ENCODE measurements at regions not wholly inside any gene's neighbourhood (a gene's known extent, or its start where the extent isn't known, plus 50 kb on each side); places are given as distances from the start of the nearest gene placed in this dataset.

DNA sequence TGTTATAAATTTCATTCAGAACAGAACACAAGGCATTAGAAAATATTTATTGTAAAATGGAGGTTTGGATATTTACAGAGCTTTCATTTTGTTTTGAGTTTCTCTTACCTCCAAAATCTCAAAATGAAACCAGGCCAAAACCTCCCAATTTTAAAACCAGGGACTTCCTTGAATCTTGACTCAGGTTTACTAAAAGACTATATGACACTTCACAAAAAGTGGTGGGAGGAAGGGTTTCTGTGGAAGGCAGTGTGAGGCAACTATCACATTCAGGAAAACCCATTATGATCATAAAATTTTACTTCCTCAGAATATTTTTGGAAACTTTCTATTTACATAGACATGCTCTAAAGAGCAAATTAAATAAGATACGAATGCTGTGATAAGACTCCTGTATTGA is 205.8 kb upstream of the EOMES start:
- Mint-ChIP-seq H3K4me3 (no peak overlapping the region), H3K36me3 (ENCODE audit: low read depth) (no peaks in the 10 kb centered on the region), H3K27ac (no peak overlapping the region), H3K4me1 (peaks cover 23% of the 10 kb centered on the region), H3K9me3 (no peaks in the 10 kb centered on the region), H3K27me3 (no peaks in the 10 kb centered on the region)
- DNase-seq, result no peak
- ChIA-PET CTCF (interaction anchor here (1.3 kb wide), 1 partner anchor 216 kb away, joined by 3 read pairs; no protein-coding TSS in a partner anchor), POLR2A (interaction anchor here (1.1 to 1.4 kb wide), 2 partner anchors 67 to 206 kb away, joined by 3 to 4 read pairs; partner anchors contain the start of gene EOMES)

DNA sequence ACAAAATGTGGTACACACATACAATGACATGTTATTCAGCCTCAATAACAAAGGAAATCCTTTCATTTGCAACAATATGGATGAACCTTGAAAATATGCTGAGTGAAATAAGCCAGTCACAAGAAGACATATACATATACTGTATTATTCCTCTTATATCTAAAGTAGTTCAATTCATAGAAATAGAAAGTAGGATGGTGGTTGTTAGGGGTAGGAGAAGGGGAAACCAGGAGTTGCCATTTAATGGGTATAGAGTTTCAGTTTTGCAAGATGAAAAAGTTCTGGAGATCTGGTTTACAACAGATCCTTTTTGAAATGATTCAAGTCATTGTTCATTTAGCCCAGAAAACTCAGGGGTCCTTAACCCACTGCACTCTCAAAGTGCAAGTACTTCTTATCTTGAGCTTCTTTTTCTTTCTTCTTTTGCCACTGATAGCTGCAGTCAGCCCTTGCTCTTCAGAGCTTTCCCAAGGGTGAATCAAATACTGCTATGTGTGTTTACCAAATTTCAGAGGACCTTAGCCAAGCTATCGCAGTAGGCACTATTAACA is 208.0 kb upstream of the EOMES start:
- no peak for DNase-seq
- Mint-ChIP-seq H3K4me3 (no peak overlapping the region), H3K27ac (no peak overlapping the region), H3K9me3 (no peaks in the 10 kb centered on the region), H3K27me3 (no peaks in the 10 kb centered on the region), H3K36me3 (ENCODE audit: low read depth) (no peaks in the 10 kb centered on the region), H3K4me1 (peaks cover 15% of the 10 kb centered on the region)
- ChIA-PET CTCF (no interaction called here), POLR2A (no interaction called here)

DNA sequence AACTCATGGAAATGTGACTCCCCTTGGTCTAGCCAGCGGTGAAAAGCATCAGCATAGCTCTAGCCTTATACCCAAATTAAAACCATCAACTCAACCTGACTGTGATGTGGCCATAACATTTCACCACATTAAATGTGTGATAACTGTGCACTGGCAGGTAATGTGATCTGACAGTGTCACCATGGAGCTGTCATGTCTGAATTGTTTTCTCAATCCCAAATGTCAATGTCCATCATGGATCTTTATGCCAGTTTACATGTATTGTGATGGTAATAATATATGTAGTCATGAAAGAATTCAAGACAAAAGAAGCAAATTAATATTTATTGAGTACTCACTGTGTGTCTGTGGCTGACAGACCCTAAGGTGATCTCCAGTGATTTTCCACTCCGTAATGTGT is 213.4 kb upstream of the EOMES start:
- Mint-ChIP-seq H3K27ac (no peak overlapping the region), H3K9me3 (no peaks in the 10 kb centered on the region), H3K4me1 (peaks cover 1% of the 10 kb centered on the region), H3K27me3 (no peaks in the 10 kb centered on the region), H3K36me3 (ENCODE audit: low read depth) (no peaks in the 10 kb centered on the region), H3K4me3 (no peak overlapping the region)
- no peak for DNase-seq
- CTCF ChIA-PET, result no interaction called here
- POLR2A ChIA-PET, result no interaction called here

DNA sequence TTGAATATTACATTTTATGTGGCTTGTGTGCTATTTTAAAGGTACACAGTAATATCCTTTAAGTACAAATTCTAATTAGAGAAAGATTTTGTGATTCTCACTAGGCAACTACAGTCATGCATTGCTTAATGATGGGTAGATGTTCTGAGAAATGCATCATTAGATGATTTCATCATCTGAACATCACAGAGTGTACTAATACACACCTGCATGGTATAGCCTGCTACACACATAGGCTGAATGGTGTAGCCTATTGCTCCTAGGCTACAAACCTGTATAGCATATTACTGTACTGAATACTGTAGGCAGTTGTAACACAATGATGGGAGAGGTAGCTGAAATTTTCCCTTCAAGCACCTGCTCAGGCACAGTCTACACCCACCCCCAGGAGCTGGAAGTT is 217.4 kb upstream of the EOMES start:
- ChIA-PET POLR2A (no interaction called here), CTCF (no interaction called here)

DNA sequence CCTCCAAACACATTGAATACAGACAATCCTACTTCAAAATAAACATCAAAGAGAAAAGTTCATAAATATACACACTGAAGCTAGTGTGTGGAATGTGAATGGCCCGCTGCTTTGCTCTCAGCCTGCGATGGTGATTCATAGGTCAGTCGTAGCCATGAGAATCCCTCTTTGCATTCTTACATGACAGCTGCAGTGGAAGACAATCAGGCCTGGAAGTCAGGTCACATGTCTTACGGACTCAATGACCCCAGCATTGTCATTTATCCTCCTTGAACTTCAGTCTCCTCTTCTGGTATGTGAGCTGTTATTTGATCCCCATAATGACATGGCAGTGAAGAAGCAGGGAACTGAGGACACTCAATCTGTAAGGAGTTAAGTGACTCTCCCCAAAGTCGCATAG is 217.8 kb upstream of the EOMES start:
- POLR2A ChIA-PET, result no interaction called here
- DNase-seq, result no peak
- Mint-ChIP-seq H3K36me3 (ENCODE audit: low read depth) (no peaks in the 10 kb centered on the region), H3K4me3 (no peak overlapping the region), H3K27me3 (no peaks in the 10 kb centered on the region), H3K4me1 (peaks cover 1% of the 10 kb centered on the region), H3K9me3 (no peaks in the 10 kb centered on the region), H3K27ac (no peak overlapping the region)
- CTCF ChIA-PET, result no interaction called here

More for the DNA sequence above, 217.4 kb upstream of the EOMES start:
- Mint-ChIP-seq H3K4me3 (no peak overlapping the region), H3K27me3 (no peaks in the 10 kb centered on the region), H3K36me3 (ENCODE audit: low read depth) (no peaks in the 10 kb centered on the region), H3K9me3 (no peaks in the 10 kb centered on the region), H3K27ac (no peak overlapping the region), H3K4me1 (peaks cover 1% of the 10 kb centered on the region)
- DNase-seq, result no peak

DNA sequence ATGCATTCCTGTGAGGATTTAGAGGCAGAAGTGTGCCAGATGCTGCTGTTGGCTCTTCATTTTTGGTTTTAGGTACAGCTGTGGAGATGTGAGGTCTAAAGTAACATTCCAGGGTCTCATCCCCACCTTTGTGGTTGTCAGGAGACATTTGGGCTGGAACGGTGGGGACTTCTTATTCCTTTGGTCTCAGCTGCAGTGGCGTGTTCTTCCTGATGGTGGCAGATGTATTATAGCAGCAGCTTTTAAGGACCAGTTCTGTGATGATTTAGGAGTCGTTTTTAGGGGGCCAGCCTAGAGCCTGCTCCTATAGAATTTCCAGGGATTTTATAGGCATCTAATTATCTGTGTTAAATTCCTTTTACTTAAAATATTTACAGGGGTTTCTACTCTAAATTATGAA is 221.0 kb upstream of the EOMES start:
- Mint-ChIP-seq H3K36me3 (ENCODE audit: low read depth) (no peaks in the 10 kb centered on the region), H3K27me3 (no peaks in the 10 kb centered on the region), H3K4me1 (no peaks in the 10 kb centered on the region), H3K9me3 (no peaks in the 10 kb centered on the region), H3K4me3 (no peak overlapping the region), H3K27ac (no peak overlapping the region)
- no peak for DNase-seq
- ChIA-PET CTCF (no interaction called here), POLR2A (no interaction called here)

DNA sequence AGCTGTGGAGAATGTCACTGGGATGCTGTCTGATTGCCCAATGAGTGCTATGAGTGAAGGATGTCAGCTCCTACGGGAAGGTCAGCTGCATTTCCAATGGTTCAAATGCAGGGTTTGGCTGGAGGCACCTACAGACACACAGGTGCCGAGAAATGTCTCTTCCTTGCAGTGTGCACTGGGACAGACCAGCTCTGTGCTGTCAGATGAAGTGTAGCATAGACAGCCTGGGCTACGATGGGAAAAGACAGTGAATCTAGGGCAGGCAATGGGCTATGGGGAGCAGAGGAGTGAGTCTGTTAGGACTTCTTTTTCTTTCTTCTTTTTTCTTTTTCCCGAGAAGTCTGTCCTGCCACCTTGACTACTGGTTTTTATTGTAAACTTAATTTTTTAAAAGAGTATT is 223.1 kb upstream of the EOMES start:
- ChIA-PET POLR2A (no interaction called here), CTCF (no interaction called here)
- Mint-ChIP-seq H3K36me3 (ENCODE audit: low read depth) (no peaks in the 10 kb centered on the region), H3K27me3 (no peaks in the 10 kb centered on the region), H3K4me3 (no peak overlapping the region), H3K9me3 (peaks cover 1% of the 10 kb centered on the region), H3K27ac (no peak overlapping the region), H3K4me1 (no peaks in the 10 kb centered on the region)
- no peak for DNase-seq

DNA sequence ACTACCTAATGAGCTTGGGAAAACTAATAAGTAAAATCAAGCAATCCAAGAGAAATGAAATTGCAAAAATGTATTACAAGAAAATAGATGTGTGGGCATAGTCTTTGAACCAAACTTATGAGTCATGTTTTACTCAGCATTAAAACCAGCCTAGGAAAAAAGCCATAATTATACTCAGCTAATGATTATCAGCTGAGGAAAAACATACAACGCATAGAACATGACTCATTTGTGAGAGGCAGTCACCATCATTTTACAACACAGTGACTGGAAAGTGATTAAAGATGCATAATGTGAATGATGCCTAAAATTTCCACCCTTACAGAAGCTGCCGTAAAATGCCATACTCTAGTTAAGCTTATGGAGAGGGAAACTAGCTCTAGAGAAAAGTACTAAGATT is 238.0 kb upstream of the EOMES start:
- no peaks in the 10 kb centered on the region for H3K36me3 Mint-ChIP-seq (ENCODE audit: low read depth)
- H3K9me3 Mint-ChIP-seq, result peaks cover 3% of the 10 kb centered on the region
- no peak for DNase-seq
- ChIA-PET CTCF (no interaction called here), POLR2A (no interaction called here)
- no peaks in the 10 kb centered on the region for H3K27me3 Mint-ChIP-seq
- H3K4me3 Mint-ChIP-seq, result no peak overlapping the region
- H3K4me1 Mint-ChIP-seq, result no peaks in the 10 kb centered on the region
- no peak overlapping the region for H3K27ac Mint-ChIP-seq

DNA sequence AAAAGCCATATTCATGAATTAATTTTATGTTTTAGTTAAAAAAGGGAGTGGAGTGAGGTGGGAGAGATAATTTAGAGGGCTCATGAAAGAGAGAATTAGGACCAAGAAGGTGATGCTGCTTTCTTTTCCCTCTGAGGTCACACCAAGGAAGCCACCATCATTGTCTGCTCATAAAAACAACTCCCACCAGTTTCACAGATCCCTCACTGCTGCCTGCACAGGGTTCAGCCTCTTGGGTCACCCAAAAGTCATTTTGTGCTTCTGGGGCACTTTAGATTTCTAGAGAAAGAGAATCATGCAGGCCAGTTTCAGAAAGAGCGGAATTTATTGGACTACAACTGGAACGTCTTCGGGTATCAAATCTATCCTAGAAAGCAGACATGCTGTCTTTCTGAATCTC is 241.4 kb upstream of the EOMES start:
- no peaks in the 10 kb centered on the region for H3K4me1 Mint-ChIP-seq
- H3K9me3 Mint-ChIP-seq, result no peaks in the 10 kb centered on the region
- no peak overlapping the region for H3K27ac Mint-ChIP-seq
- CTCF ChIA-PET, result no interaction called here
- no peak overlapping the region for H3K4me3 Mint-ChIP-seq
- DNase-seq, result no peak
- POLR2A ChIA-PET, result no interaction called here
- no peaks in the 10 kb centered on the region for H3K36me3 Mint-ChIP-seq (ENCODE audit: low read depth)
- no peaks in the 10 kb centered on the region for H3K27me3 Mint-ChIP-seq

DNA sequence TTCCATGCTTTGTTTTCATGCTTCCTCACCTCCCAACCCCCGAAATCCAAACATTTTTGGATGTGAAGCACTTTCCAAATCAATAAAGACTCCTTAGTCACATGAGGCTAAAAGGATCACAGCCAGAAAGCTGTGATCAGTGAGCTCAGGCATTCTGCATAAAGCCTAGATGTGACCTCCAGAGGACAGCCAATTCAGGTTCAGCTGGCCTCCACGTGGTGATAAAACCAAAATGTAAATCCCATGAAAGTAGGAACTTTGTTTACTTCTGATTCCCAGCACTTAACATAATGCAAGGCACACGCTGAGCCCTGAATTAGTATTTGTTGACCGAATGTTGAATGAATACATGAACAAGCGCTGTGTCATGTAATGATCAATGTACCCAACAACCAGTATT is 249.5 kb upstream of the EOMES start:
- Mint-ChIP-seq H3K27me3 (no peaks in the 10 kb centered on the region), H3K4me1 (no peaks in the 10 kb centered on the region), H3K27ac (no peak overlapping the region), H3K36me3 (ENCODE audit: low read depth) (no peaks in the 10 kb centered on the region), H3K4me3 (no peak overlapping the region), H3K9me3 (no peaks in the 10 kb centered on the region)
- no peak for DNase-seq
- POLR2A ChIA-PET, result no interaction called here
- CTCF ChIA-PET, result no interaction called here

DNA sequence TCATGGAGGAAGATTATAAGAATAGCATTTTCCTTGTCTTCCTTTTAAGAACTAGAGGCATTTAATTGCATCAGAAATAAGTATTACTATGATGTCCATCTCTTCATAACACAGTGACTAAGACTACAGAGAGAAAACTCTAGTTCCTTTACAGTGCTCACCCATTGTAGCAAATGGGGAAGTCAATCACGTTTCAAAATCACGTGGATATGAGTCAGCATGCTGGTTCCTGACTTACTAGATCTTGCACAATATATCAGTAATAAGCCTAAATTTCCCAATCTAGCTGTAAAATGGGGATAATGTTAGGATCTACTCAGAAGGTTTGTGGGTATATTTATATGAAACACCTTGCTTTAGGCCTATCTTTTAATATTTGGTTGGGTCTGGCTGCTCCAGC is 254.8 kb upstream of the EOMES start:
- H3K9me3 Mint-ChIP-seq, result peaks cover 3% of the 10 kb centered on the region
- DNase-seq, result no peak
- CTCF ChIA-PET, result no interaction called here
- H3K27ac Mint-ChIP-seq, result no peak overlapping the region
- H3K4me1 Mint-ChIP-seq, result no peaks in the 10 kb centered on the region
- H3K27me3 Mint-ChIP-seq, result no peaks in the 10 kb centered on the region
- H3K4me3 Mint-ChIP-seq, result no peak overlapping the region
- no peaks in the 10 kb centered on the region for H3K36me3 Mint-ChIP-seq (ENCODE audit: low read depth)
- POLR2A ChIA-PET, result no interaction called here

DNA sequence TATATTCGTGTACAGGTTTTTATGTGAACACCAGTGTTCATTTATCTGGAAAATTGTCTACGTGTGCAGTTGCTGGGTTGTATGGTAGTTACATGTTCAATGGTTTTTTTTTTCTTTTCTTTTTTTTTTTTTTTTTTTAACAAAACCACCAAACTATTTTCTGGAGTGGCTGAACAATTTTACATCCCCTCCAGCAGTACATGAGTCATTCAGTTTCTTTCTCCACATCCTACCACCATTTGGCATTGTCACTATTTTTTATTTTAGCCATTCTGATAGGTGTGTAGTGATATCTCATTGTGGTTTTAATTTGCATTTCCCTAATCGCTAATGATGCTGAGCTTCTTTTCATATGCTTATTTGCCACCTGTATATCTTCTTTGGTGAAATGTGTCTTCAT is 256.3 kb upstream of the EOMES start:
- Mint-ChIP-seq H3K9me3 (peaks cover 5% of the 10 kb centered on the region), H3K27me3 (no peaks in the 10 kb centered on the region), H3K4me3 (no peak overlapping the region), H3K27ac (no peak overlapping the region), H3K36me3 (ENCODE audit: low read depth) (no peaks in the 10 kb centered on the region), H3K4me1 (no peaks in the 10 kb centered on the region)
- CTCF ChIA-PET, result interaction anchor here (0.7 kb wide), 1 partner anchor 256 kb away, joined by 3 read pairs; the partner anchor contains the start of gene EOMES
- no peak for DNase-seq
- POLR2A ChIA-PET, result no interaction called here

DNA sequence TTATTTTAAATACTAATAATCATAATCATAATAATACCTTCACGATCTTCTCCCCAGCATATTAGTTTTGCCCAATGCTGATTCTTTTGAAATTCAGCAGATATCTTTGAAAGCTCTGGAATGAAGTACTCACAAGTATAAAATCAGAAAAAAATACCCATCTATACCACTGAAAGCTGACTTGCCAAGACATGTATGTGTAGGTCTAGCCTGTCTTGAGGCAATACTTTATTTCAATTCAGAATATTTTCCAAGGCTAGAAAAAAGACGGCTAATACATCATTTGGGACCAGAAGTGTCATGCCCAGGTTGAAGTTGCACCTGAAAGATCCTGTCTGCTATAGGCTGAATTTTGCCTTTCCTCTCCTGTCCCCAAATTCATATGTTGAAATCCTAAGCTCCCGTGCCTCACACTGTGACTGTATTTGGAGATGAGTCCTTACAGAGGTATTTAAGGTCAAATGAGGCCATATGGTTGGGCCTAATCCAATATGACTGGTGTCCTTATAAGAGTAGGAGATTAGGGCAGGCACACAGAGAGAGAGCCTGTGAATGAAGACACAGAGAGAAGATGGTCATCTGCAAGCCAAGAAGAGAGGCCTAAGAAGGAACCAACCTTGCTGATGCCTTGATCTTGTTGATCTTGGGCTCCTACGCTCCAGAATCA is 255.9 kb upstream of the CMC1 start:
- H3K4me1 Mint-ChIP-seq, result no peaks in the 10 kb centered on the region
- peaks cover 5% of the 10 kb centered on the region for H3K9me3 Mint-ChIP-seq
- ChIA-PET CTCF (no interaction called here), POLR2A (no interaction called here)
- no peaks in the 10 kb centered on the region for H3K36me3 Mint-ChIP-seq (ENCODE audit: low read depth)
- DNase-seq, result no peak
- H3K27me3 Mint-ChIP-seq, result no peaks in the 10 kb centered on the region
- H3K4me3 Mint-ChIP-seq, result no peak overlapping the region
- no peak overlapping the region for H3K27ac Mint-ChIP-seq

DNA sequence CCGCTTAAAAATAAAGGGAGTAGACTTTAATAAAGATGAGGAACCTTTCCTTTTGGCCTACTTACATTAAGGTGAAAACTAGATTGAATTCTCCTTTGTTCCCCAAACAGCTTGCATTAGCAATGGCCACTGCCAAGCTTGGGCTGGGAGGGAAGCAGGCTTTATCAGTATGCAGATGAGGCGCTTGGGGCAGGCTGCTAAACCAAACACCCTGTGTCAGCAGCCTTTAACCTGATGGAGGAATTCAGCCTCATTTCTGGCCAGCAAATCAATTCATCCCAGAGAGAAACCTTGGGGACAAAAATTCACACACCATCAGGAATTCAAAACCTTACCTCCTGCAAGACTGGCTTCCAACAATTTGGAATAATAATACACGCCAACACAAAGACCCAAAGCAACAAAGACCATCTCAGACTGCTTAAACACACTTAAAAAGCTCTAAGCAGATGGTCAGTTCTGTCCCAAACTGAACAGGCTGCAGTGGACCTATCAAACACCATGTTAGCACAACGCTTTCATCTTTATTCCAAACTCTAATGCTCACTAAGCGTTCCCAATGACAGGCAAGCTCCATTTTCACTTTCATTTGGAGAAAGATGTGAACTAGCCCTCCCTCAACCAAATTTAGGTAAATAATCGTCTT is 255.1 kb upstream of the CMC1 start:
- no peaks in the 10 kb centered on the region for H3K27me3 Mint-ChIP-seq
- H3K4me1 Mint-ChIP-seq, result no peaks in the 10 kb centered on the region
- ChIA-PET POLR2A (no interaction called here), CTCF (no interaction called here)
- DNase-seq, result no peak
- H3K4me3 Mint-ChIP-seq, result no peak overlapping the region
- H3K27ac Mint-ChIP-seq, result no peak overlapping the region
- no peaks in the 10 kb centered on the region for H3K36me3 Mint-ChIP-seq (ENCODE audit: low read depth)
- H3K9me3 Mint-ChIP-seq, result peaks cover 5% of the 10 kb centered on the region
